ENCODE measurements at regions not wholly inside any gene's neighbourhood (a gene's known extent, or its start where the extent isn't known, plus 50 kb on each side); places are given as distances from the start of the nearest gene placed in this dataset.

DNA sequence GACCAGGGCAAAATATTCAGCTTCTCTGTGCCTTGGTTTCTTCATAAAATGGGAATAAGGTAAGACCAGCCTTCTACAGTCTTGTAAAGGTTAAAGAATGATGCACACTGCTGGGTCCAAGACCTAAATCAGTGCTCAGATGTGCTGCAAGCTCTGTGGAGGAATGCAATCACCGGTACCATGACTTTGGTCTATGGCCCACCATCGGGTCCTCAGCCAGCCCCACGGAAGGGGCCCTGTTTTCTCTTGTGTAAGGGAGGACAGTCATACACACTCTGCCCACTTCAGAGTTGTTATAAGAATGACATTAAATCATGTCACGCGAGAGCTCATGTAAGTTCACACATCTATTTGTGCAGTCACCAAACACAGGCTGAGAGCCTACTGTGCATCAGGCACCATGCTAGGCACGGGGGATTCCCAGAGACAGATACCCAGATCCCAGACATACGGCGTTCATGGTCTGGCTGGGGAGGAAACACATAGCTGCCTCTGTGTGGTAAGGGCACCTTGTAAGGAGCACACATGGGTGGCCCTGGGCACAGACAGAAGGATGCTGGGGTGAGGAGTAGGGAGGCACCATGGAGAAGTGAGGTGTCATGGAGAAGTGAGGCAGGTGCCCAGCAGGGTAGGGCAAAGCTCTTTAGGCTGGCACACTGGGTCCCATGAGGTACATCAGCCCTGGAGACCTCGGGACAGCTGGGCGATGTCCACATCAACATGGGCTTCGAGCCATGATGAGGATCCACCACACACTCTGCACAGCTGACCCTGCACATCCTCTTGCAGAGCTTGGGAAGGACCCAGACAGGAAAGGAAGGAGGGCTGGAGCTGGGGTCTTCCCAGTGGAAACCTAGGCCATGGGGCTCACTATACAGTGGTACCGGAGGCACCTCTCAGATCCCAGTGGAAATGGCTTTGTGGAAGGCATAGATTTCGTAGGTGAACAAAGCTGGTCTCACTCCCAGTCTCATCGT lies 190.4 kb upstream of the DIO3 start:
- no peak overlapping the region for H3K9ac ChIP-seq (ENCODE audit: low read length)
- no peaks in the 10 kb centered on the region for H3K9me3 ChIP-seq (ENCODE audit: low read length)
- H3K36me3 ChIP-seq (ENCODE audit: insufficient read depth, low read length), result no peaks in the 10 kb centered on the region
- no peak overlapping the region for H3K4me3 ChIP-seq (ENCODE audit: low read depth in 1 of 2, low read length in 2 of 2)
- no peaks in the 10 kb centered on the region for H3K27me3 ChIP-seq (ENCODE audit: control insufficient read depth in 1 of 2, insufficient read depth in 2 of 2, low read length in 2 of 2)
- H3K27ac ChIP-seq (ENCODE audit: low read depth, low read length), result no peak overlapping the region
- H3K4me1 ChIP-seq (ENCODE audit: insufficient read depth, low read length), result peaks cover 40% of the 10 kb centered on the region

DNA sequence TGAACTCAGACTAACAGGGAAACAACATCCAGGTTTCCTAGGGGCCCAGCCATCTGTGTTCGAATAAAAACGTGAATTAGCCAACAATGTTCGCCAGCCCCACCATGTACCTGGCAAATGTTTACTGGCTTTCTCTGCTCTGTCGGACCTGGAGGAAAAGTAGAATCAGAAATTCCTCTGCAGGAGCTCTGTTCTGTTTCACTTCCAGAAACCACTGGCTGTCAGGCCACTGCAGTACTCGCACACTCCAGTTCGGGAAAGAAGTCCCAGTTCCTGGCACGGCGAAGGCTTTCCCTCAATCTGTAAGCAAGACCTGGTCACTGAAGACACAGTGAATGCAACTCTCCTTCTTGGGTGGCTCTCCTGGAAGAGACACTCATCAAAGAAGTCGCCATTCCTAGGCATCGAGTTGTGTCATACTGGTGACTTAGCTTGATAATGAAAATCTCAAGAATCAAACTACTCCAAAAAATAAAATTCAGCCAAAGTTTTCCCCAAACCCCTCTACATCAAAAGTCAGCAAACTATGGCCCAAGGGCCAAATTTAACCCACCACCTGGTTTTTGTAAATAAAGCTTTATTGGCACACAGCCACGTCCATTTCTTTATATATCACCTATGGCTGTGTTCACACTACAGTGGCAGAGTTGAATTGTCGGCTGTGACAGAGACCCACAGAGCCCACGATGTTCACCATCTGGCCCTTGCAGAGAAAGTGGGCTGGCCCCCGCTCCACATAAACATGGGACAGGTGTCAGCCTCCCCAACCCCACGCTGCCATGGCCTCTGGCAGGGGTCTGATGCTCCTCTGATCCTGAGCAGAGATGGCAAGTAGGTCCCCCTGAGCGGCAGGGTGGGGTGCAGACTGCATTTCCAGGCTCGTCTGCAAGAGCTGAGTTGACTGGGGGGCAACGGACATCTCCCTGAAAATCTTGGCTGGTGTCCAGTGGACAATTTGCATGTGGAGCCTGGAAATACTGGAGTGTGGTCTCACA lies 189.2 kb upstream of the DIO3 start:
- no peaks in the 10 kb centered on the region for H3K27me3 ChIP-seq (ENCODE audit: control insufficient read depth in 1 of 2, insufficient read depth in 2 of 2, low read length in 2 of 2)
- H3K27ac ChIP-seq (ENCODE audit: low read depth, low read length), result peak overlapping the region; percentile 48
- H3K4me3 ChIP-seq (ENCODE audit: low read depth in 1 of 2, low read length in 2 of 2), result no peak overlapping the region
- H3K9me3 ChIP-seq (ENCODE audit: low read length), result no peaks in the 10 kb centered on the region
- peaks cover 36% of the 10 kb centered on the region for H3K4me1 ChIP-seq (ENCODE audit: insufficient read depth, low read length)
- no peaks in the 10 kb centered on the region for H3K36me3 ChIP-seq (ENCODE audit: insufficient read depth, low read length)
- H3K9ac ChIP-seq (ENCODE audit: low read length), result no peak overlapping the region

DNA sequence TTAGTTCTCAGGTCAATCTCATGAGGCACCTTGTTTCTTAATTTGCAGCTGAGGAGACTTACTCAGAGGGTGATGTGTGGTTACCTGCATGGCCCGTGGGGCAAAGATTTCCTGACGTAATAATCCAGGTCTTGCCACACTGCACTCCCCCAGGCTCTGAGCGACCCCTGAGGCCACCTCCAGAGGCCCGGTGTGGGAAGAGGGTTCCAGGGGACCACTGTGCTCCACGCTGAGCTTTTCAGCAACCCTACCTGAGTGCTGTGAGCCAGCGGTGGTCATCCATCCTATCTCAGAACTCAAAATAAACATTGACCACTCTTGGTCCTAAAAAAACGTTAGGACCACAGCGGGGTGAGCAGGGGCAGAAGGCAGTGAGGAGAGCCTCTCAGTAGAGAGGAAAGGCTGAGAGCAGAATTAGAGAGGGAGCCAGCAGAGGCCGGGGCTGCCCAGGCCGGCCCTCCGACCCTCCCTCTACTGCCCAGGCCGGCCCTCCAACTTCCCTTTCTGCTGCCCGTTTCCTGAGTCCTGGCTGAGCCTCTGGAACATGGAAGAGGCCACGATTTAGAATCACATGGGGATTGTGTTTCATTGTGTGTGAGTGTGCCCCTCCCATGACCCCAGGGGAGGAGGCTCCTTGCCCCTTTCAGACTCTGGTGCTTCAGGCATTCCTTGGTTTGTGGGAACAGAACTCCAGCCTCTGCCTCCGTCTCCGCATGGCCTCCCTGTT lies 188.2 kb upstream of the DIO3 start:
- Histone ChIP-seq H3K27ac (ENCODE audit: low read depth, low read length) (no peak overlapping the region), H3K27me3 (ENCODE audit: control insufficient read depth in 1 of 2, insufficient read depth in 2 of 2, low read length in 2 of 2) (no peaks in the 10 kb centered on the region), H3K36me3 (ENCODE audit: insufficient read depth, low read length) (no peaks in the 10 kb centered on the region), H3K9ac (ENCODE audit: low read length) (no peak overlapping the region), H3K4me1 (ENCODE audit: insufficient read depth, low read length) (peaks cover 36% of the 10 kb centered on the region), H3K4me3 (ENCODE audit: low read depth in 1 of 2, low read length in 2 of 2) (no peak overlapping the region), H3K9me3 (ENCODE audit: low read length) (no peaks in the 10 kb centered on the region)

DNA sequence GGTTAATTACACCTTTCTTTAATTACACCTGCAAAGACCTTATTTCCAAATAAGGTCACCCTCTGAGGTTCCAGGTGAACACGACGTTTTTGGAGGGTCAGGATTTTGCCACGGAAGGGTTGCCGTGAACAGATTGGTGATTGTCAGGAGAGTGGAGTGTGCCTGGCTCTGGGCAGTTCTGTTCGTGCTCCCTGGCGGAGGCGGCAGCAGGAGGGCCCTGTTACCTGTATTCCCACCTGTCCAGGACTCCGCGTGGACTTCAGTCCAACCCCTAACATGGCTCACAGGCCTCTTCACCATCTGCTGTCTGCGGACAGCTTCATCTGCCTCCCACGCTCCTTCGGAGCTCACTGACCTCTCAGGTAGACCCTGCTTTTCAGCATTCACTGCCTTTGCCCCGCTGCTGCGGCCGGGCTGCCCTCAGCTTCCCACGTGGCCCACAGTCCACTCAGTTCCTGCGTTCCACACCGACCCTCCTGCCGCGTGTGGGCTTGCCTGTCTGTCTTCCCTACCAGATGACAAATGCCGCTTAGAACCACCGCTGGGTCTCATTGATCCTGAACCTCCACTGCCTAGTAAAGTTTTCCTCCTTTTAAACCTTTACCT lies 187.5 kb upstream of the DIO3 start:
- no peak overlapping the region for H3K27ac ChIP-seq (ENCODE audit: low read depth, low read length)
- peaks cover 36% of the 10 kb centered on the region for H3K4me1 ChIP-seq (ENCODE audit: insufficient read depth, low read length)
- H3K9me3 ChIP-seq (ENCODE audit: low read length), result no peaks in the 10 kb centered on the region
- H3K36me3 ChIP-seq (ENCODE audit: insufficient read depth, low read length), result no peaks in the 10 kb centered on the region
- H3K9ac ChIP-seq (ENCODE audit: low read length), result no peak overlapping the region
- no peaks in the 10 kb centered on the region for H3K27me3 ChIP-seq (ENCODE audit: control insufficient read depth in 1 of 2, insufficient read depth in 2 of 2, low read length in 2 of 2)
- no peak overlapping the region for H3K4me3 ChIP-seq (ENCODE audit: low read depth in 1 of 2, low read length in 2 of 2)

- no peak overlapping the region for H3K4me3 ChIP-seq (ENCODE audit: low read depth in 1 of 2, low read length in 2 of 2)
These were observed 186.6 kb upstream of the DIO3 start for GRCh38 chr14:101374373-101375338.

GRCh38 chr14:101377069-101377468 lies 184.2 kb upstream of the DIO3 start:
- no peak overlapping the region for H3K27ac ChIP-seq (ENCODE audit: low read depth, low read length)
- peaks cover 23% of the 10 kb centered on the region for H3K4me1 ChIP-seq (ENCODE audit: insufficient read depth, low read length)
- H3K9ac ChIP-seq (ENCODE audit: low read length), result no peak overlapping the region
- no peak overlapping the region for H3K4me3 ChIP-seq (ENCODE audit: low read depth in 1 of 2, low read length in 2 of 2)
- H3K27me3 ChIP-seq (ENCODE audit: control insufficient read depth in 1 of 2, insufficient read depth in 2 of 2, low read length in 2 of 2), result no peaks in the 10 kb centered on the region
- no peaks in the 10 kb centered on the region for H3K9me3 ChIP-seq (ENCODE audit: low read length)
- no peaks in the 10 kb centered on the region for H3K36me3 ChIP-seq (ENCODE audit: insufficient read depth, low read length)

More at GRCh38 chr14:101374373-101375338, 186.6 kb upstream of the DIO3 start:
- no peaks in the 10 kb centered on the region for H3K27me3 ChIP-seq (ENCODE audit: control insufficient read depth in 1 of 2, insufficient read depth in 2 of 2, low read length in 2 of 2)
- H3K4me1 ChIP-seq (ENCODE audit: insufficient read depth, low read length), result peaks cover 36% of the 10 kb centered on the region
- H3K27ac ChIP-seq (ENCODE audit: low read depth, low read length), result no peak overlapping the region
- no peaks in the 10 kb centered on the region for H3K9me3 ChIP-seq (ENCODE audit: low read length)
- H3K36me3 ChIP-seq (ENCODE audit: insufficient read depth, low read length), result no peaks in the 10 kb centered on the region
- H3K9ac ChIP-seq (ENCODE audit: low read length), result no peak overlapping the region

DNA sequence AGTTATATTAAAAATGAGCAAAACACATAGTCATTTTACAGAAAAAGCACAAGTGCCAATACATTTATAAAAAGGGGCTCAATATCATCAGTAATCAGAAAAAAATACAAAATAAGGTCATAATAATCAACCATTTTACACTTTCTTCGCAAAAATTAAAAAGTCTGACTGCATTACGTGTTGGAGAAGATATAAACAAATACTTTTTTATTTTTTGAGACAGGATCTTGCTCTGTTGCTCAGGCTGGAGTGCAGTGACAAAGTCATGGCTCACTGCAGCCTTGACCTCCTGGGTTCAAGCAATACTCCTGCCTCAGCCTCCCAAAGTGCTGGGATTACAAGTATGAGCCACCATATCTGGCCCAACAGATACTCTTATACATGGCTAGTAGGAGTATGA lies 181.5 kb upstream of the DIO3 start:
- H3K27ac ChIP-seq (ENCODE audit: low read depth, low read length), result no peak overlapping the region
- H3K4me3 ChIP-seq (ENCODE audit: low read depth in 1 of 2, low read length in 2 of 2), result no peak overlapping the region
- no peaks in the 10 kb centered on the region for H3K36me3 ChIP-seq (ENCODE audit: insufficient read depth, low read length)
- H3K27me3 ChIP-seq (ENCODE audit: control insufficient read depth in 1 of 2, insufficient read depth in 2 of 2, low read length in 2 of 2), result no peaks in the 10 kb centered on the region
- peaks cover 2% of the 10 kb centered on the region for H3K4me1 ChIP-seq (ENCODE audit: insufficient read depth, low read length)
- no peaks in the 10 kb centered on the region for H3K9me3 ChIP-seq (ENCODE audit: low read length)
- H3K9ac ChIP-seq (ENCODE audit: low read length), result no peak overlapping the region

- Histone ChIP-seq H3K4me1 (ENCODE audit: insufficient read depth, low read length) (no peaks in the 10 kb centered on the region), H3K36me3 (ENCODE audit: insufficient read depth, low read length) (no peaks in the 10 kb centered on the region), H3K4me3 (ENCODE audit: low read depth in 1 of 2, low read length in 2 of 2) (no peak overlapping the region), H3K9me3 (ENCODE audit: low read length) (no peaks in the 10 kb centered on the region), H3K27ac (ENCODE audit: low read depth, low read length) (no peak overlapping the region), H3K27me3 (ENCODE audit: control insufficient read depth in 1 of 2, insufficient read depth in 2 of 2, low read length in 2 of 2) (no peaks in the 10 kb centered on the region), H3K9ac (ENCODE audit: low read length) (no peak overlapping the region)
These were observed 180.8 kb upstream of the DIO3 start for GRCh38 chr14:101380512-101380911.

DNA sequence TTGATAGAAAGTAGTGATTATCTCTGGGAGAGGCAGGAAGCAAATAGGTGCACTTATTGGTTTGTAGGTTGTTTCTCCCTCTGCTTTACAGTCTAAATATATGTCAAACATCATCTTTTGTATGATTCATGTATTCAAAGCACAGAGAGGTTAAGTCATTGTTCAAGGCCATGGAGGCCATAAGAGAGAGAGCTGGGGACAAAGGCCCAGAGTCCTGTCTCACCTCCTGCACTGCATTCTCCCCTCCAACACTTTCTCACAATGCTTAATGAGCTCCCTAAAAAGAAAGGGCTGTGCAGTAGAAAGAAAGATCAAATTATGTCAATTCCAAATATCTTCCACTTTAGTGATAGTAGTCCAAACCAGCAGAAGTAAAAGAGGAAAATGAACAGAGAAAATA lies 180.4 kb upstream of the DIO3 start:
- H3K4me3 ChIP-seq (ENCODE audit: low read depth in 1 of 2, low read length in 2 of 2), result no peak overlapping the region
- H3K27me3 ChIP-seq (ENCODE audit: control insufficient read depth in 1 of 2, insufficient read depth in 2 of 2, low read length in 2 of 2), result no peaks in the 10 kb centered on the region
- no peaks in the 10 kb centered on the region for H3K9me3 ChIP-seq (ENCODE audit: low read length)
- no peak overlapping the region for H3K9ac ChIP-seq (ENCODE audit: low read length)
- H3K27ac ChIP-seq (ENCODE audit: low read depth, low read length), result no peak overlapping the region
- no peaks in the 10 kb centered on the region for H3K4me1 ChIP-seq (ENCODE audit: insufficient read depth, low read length)
- H3K36me3 ChIP-seq (ENCODE audit: insufficient read depth, low read length), result no peaks in the 10 kb centered on the region

DNA sequence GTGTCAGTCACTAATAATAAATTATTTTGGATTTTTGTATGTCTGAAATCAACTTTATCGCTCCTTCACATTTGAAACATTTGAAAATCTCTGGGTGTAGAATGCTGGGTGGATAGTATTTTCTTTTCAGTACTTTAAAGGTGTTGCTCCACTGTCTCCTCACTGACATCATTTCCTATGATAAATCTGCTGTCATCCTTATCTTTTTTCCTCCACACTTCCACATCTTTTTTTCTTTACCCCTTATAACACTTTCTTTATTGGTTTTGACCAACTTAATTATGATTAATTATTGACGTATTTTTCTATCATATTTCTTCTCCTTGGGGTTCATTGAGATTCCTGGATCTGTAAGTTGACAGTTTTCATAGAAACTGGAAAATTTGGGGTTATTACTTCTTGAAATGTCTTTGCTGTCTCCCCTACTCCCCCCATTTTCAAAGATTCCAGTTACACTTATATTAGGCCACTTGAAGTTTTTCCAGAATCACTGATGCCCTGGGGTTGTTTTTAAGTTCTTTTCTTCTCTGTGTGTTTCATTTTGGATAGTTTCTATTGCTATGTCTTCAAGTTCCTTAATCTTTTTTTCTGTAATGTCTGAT lies 177.5 kb upstream of the DIO3 start:
- Histone ChIP-seq H3K27ac (ENCODE audit: low read depth, low read length) (no peak overlapping the region), H3K27me3 (ENCODE audit: control insufficient read depth in 1 of 2, insufficient read depth in 2 of 2, low read length in 2 of 2) (no peaks in the 10 kb centered on the region), H3K9me3 (ENCODE audit: low read length) (no peaks in the 10 kb centered on the region), H3K4me3 (ENCODE audit: low read depth in 1 of 2, low read length in 2 of 2) (no peak overlapping the region), H3K36me3 (ENCODE audit: insufficient read depth, low read length) (no peaks in the 10 kb centered on the region), H3K4me1 (ENCODE audit: insufficient read depth, low read length) (no peaks in the 10 kb centered on the region), H3K9ac (ENCODE audit: low read length) (no peak overlapping the region)
